HCT116 (cell line): ENCODE measurements at regions not wholly inside any gene's neighbourhood (a gene's known extent, or its start where the extent isn't known, plus 50 kb on each side); places are given as distances from the start of the nearest gene placed in this dataset.

Experiments used
- ATF3 ChIP-seq: IDR thresholded peaks from 2 replicates; pipeline ENCODE4 v1.6.1; 2012
- CTCF ChIP-seq, 3 experiments: fragments of 200-600 bp in 1 of 3; sonication (generic) in 1 of 3; IDR thresholded peaks in 2 of 3; conservative IDR thresholded peaks in 1 of 3; 2 replicates each; pipeline ENCODE4 v1.5.1; 2012 to 2017; ENCODE audit warnings: low read depth in 2 of 3, low read length in 2 of 3, antibody characterized with exemption in 1 of 3, borderline replicate concordance in 1 of 3, control low read depth in 1 of 3, mild to moderate bottlenecking in 1 of 3, mixed read lengths in 1 of 3, mixed run types in 1 of 3, moderate library complexity in 1 of 3; ENCODE audit not compliant: insufficient read depth in 1 of 3
- EZH2 ChIP-seq: fragments of 200-600 bp; sonication (generic); IDR thresholded peaks from 2 replicates; pipeline ENCODE4 v1.6.1; 2017; ENCODE audit warnings: antibody characterized with exemption, mixed run types
- POLR2AphosphoS5 ChIP-seq: IDR thresholded peaks from 2 replicates; pipeline ENCODE4 v1.6.1; 2011; ENCODE audit warnings: mild to moderate bottlenecking, low read depth, low read length, moderate library complexity
- REST ChIP-seq: IDR thresholded peaks from 2 replicates; pipeline ENCODE4 v1.6.1; 2012; ENCODE audit warnings: low read depth
- SIN3A ChIP-seq: IDR thresholded peaks from 2 replicates; pipeline ENCODE4 v1.6.1; 2012; ENCODE audit warnings: low read depth
- YY1 ChIP-seq: IDR thresholded peaks from 2 replicates; pipeline ENCODE4 v1.6.1; 2011; ENCODE audit warnings: low read length, low read depth, moderate library complexity, mild to moderate bottlenecking; ENCODE audit not compliant: insufficient replicate concordance; ENCODE audit errors: extremely low read depth

- TF ChIP-seq CTCF (IDR thresholded peaks at IDR 0.05 in 2 of 3, conservative IDR thresholded peaks at IDR 0.05 in 1 of 3; ENCODE audit: borderline replicate concordance in 1 of 3, insufficient read depth in 1 of 3, low read depth in 2 of 3, low read length in 2 of 3): no peak
- no peak for TF ChIP-seq SIN3A
- no peak for TF ChIP-seq REST
- no peak for TF ChIP-seq EZH2
- no peak for TF ChIP-seq ATF3
- TF ChIP-seq POLR2AphosphoS5: no peak
- TF ChIP-seq YY1: no peak
Observed at GRCh38 chr6:105570416-105570815, 167.5 kb upstream of the PREP start.
